Activated naive CD8-positive, alpha-beta T cell treated with anti-CD3 and anti-CD28 coated beads, Interleukin-2, amount 10 ng/mL, durations not matched to agents 7 days and 5 days (primary cell): ENCODE measurements at regions not wholly inside any gene's neighbourhood (a gene's known extent, or its start where the extent isn't known, plus 50 kb on each side); places are given as distances from the start of the nearest gene placed in this dataset.
"Not testable (repeated sequence)": the region's sequence is repeated elsewhere in the genome, so short reads cannot be mapped to it uniquely, and the experiment has no call there.

Source experiments
- ATAC-seq: fragments of 150-1000 bp; cut with Tn5 transposase; one replicate; pipeline ENCODE4 v1.10.0; 2021; ENCODE audit warnings: low read depth, moderate library complexity
- POLR2A ChIA-PET: fragments of 350-600 bp; sonication (Branson Sonifier 250); formaldehyde crosslinking; loops from one replicate; lab custom pipeline; 2021; ENCODE audit warnings: antibody characterized with exemption; lab: Charles Lee
- DNase-seq: peaks from one replicate; pipeline ENCODE4 v3.0.0; 2021
- H3K27ac Mint-ChIP-seq: one replicate; pipeline ENCODE4 v1.8.0; 2022; ENCODE audit warnings: mild to moderate bottlenecking, mixed read lengths
- H3K27me3 Mint-ChIP-seq: one replicate; pipeline ENCODE4 v1.8.0; 2022; ENCODE audit warnings: mild to moderate bottlenecking, moderate library complexity, mixed read lengths
- H3K36me3 Mint-ChIP-seq: one replicate; pipeline ENCODE4 v1.8.0; 2021; ENCODE audit warnings: mild to moderate bottlenecking, mixed read lengths
- H3K4me1 Mint-ChIP-seq: one replicate; pipeline ENCODE4 v1.8.0; 2021; ENCODE audit warnings: mixed read lengths
- H3K4me3 Mint-ChIP-seq: one replicate; pipeline ENCODE4 v1.8.0; 2022; ENCODE audit warnings: mild to moderate bottlenecking, moderate library complexity, mixed read lengths
- H3K9me3 Mint-ChIP-seq: one replicate; pipeline ENCODE4 v1.8.0; 2021; ENCODE audit warnings: mixed read lengths

GRCh38 chr2:200125444-200126284, 170.3 kb downstream of the MAIP1 start:
- no peaks in the 10 kb centered on the region for H3K36me3 Mint-ChIP-seq
- H3K27me3 Mint-ChIP-seq: peaks cover 11% of the 10 kb centered on the region
- H3K4me3 Mint-ChIP-seq: no peak overlapping the region
- no peak for ATAC-seq
- no peaks in the 10 kb centered on the region for H3K9me3 Mint-ChIP-seq
- no peak for DNase-seq
- H3K4me1 Mint-ChIP-seq: no peaks in the 10 kb centered on the region
- H3K27ac Mint-ChIP-seq: no peak overlapping the region
- POLR2A ChIA-PET: no interaction called here

GRCh38 chr2:200126285-200126670, 170.9 kb downstream of the MAIP1 start:
- H3K9me3 Mint-ChIP-seq, H3K36me3 Mint-ChIP-seq, DNase-seq, H3K4me3 Mint-ChIP-seq, ATAC-seq, POLR2A ChIA-PET, H3K27ac Mint-ChIP-seq, H3K27me3 Mint-ChIP-seq, H3K4me1 Mint-ChIP-seq: not testable (repeated sequence)

GRCh38 chr2:200126680-200127079, 171.3 kb downstream of the MAIP1 start:
- ATAC-seq, DNase-seq, H3K27ac Mint-ChIP-seq, H3K4me1 Mint-ChIP-seq, H3K36me3 Mint-ChIP-seq, H3K4me3 Mint-ChIP-seq, POLR2A ChIA-PET, H3K9me3 Mint-ChIP-seq, H3K27me3 Mint-ChIP-seq: not testable (repeated sequence)

GRCh38 chr2:200127848-200128247, 172.5 kb downstream of the MAIP1 start:
- H3K9me3 Mint-ChIP-seq: no peaks in the 10 kb centered on the region
- H3K27me3 Mint-ChIP-seq: peaks cover 9% of the 10 kb centered on the region
- ATAC-seq: no peak
- H3K27ac Mint-ChIP-seq: no peak overlapping the region
- POLR2A ChIA-PET: no interaction called here
- H3K4me3 Mint-ChIP-seq: no peak overlapping the region
- no peaks in the 10 kb centered on the region for H3K36me3 Mint-ChIP-seq
- no peaks in the 10 kb centered on the region for H3K4me1 Mint-ChIP-seq
- DNase-seq: no peak

GRCh38 chr2:200128296-200128695, 172.9 kb downstream of the MAIP1 start:
- Mint-ChIP-seq H3K27me3 (peaks cover 7% of the 10 kb centered on the region), H3K4me1 (no peaks in the 10 kb centered on the region), H3K36me3 (no peaks in the 10 kb centered on the region), H3K9me3 (no peaks in the 10 kb centered on the region), H3K27ac (no peak overlapping the region), H3K4me3 (no peak overlapping the region)
- POLR2A ChIA-PET: no interaction called here
- ATAC-seq (no peak), DNase-seq (no peak)

- no peaks in the 10 kb centered on the region for H3K9me3 Mint-ChIP-seq
- ATAC-seq (no peak), DNase-seq (no peak)
- peaks cover 10% of the 10 kb centered on the region for H3K27me3 Mint-ChIP-seq
- H3K4me3 Mint-ChIP-seq: no peak overlapping the region
- no peaks in the 10 kb centered on the region for H3K4me1 Mint-ChIP-seq
- H3K36me3 Mint-ChIP-seq: no peaks in the 10 kb centered on the region
- H3K27ac Mint-ChIP-seq: no peak overlapping the region
- POLR2A ChIA-PET: no interaction called here
These were observed 174.5 kb downstream of the MAIP1 start for GRCh38 chr2:200129721-200130462.

GRCh38 chr2:200130762-200131166, 175.4 kb downstream of the MAIP1 start:
- Mint-ChIP-seq H3K27me3 (peaks cover 10% of the 10 kb centered on the region), H3K27ac (no peak overlapping the region), H3K4me1 (no peaks in the 10 kb centered on the region), H3K4me3 (no peak overlapping the region), H3K36me3 (no peaks in the 10 kb centered on the region), H3K9me3 (no peaks in the 10 kb centered on the region)
- POLR2A ChIA-PET: no interaction called here
- DNase-seq: no peak
- no peak for ATAC-seq

- ATAC-seq (no peak), DNase-seq (no peak)
- H3K36me3 Mint-ChIP-seq: no peaks in the 10 kb centered on the region
- POLR2A ChIA-PET: no interaction called here
- no peak overlapping the region for H3K27ac Mint-ChIP-seq
- H3K4me1 Mint-ChIP-seq: no peaks in the 10 kb centered on the region
- no peak overlapping the region for H3K4me3 Mint-ChIP-seq
- peaks cover 10% of the 10 kb centered on the region for H3K27me3 Mint-ChIP-seq
- no peaks in the 10 kb centered on the region for H3K9me3 Mint-ChIP-seq
These were observed 175.2 kb upstream of the SPATS2L start for GRCh38 chr2:200131307-200131706.

- no peak overlapping the region for H3K4me3 Mint-ChIP-seq
- DNase-seq (no peak), ATAC-seq (no peak)
- H3K9me3 Mint-ChIP-seq: no peaks in the 10 kb centered on the region
- H3K36me3 Mint-ChIP-seq: no peaks in the 10 kb centered on the region
- POLR2A ChIA-PET: no interaction called here
- H3K27me3 Mint-ChIP-seq: peaks cover 6% of the 10 kb centered on the region
- H3K27ac Mint-ChIP-seq: no peak overlapping the region
- H3K4me1 Mint-ChIP-seq: no peaks in the 10 kb centered on the region
These were observed 171.4 kb upstream of the SPATS2L start for GRCh38 chr2:200135082-200135481.

- H3K27me3 Mint-ChIP-seq: peaks cover 6% of the 10 kb centered on the region
- no peak for ATAC-seq
- POLR2A ChIA-PET: no interaction called here
- no peaks in the 10 kb centered on the region for H3K36me3 Mint-ChIP-seq
- no peaks in the 10 kb centered on the region for H3K4me1 Mint-ChIP-seq
- H3K4me3 Mint-ChIP-seq: no peak overlapping the region
- H3K9me3 Mint-ChIP-seq: no peaks in the 10 kb centered on the region
- no peak overlapping the region for H3K27ac Mint-ChIP-seq
- DNase-seq: no peak
These were observed 169.8 kb upstream of the SPATS2L start for GRCh38 chr2:200136655-200137054.

- no peaks in the 10 kb centered on the region for H3K4me1 Mint-ChIP-seq
- H3K9me3 Mint-ChIP-seq: no peaks in the 10 kb centered on the region
- H3K4me3 Mint-ChIP-seq: no peak overlapping the region
- ATAC-seq (no peak), DNase-seq (no peak)
- no peak overlapping the region for H3K27ac Mint-ChIP-seq
- H3K27me3 Mint-ChIP-seq: peaks cover 3% of the 10 kb centered on the region
- POLR2A ChIA-PET: no interaction called here
- H3K36me3 Mint-ChIP-seq: no peaks in the 10 kb centered on the region
These were observed 169.2 kb upstream of the SPATS2L start for GRCh38 chr2:200137271-200137670.

- DNase-seq: no peak
- Mint-ChIP-seq H3K36me3 (no peaks in the 10 kb centered on the region), H3K27ac (no peak overlapping the region), H3K9me3 (no peaks in the 10 kb centered on the region), H3K4me3 (no peak overlapping the region), H3K27me3 (peaks cover 3% of the 10 kb centered on the region), H3K4me1 (no peaks in the 10 kb centered on the region)
- ATAC-seq: no peak
- POLR2A ChIA-PET: no interaction called here
These were observed 168.8 kb upstream of the SPATS2L start for GRCh38 chr2:200137691-200138090.

- no peak for ATAC-seq
- H3K9me3 Mint-ChIP-seq: no peaks in the 10 kb centered on the region
- H3K27me3 Mint-ChIP-seq: peaks cover 2% of the 10 kb centered on the region
- H3K27ac Mint-ChIP-seq: no peak overlapping the region
- DNase-seq: no peak
- H3K4me1 Mint-ChIP-seq: no peaks in the 10 kb centered on the region
- no peaks in the 10 kb centered on the region for H3K36me3 Mint-ChIP-seq
- POLR2A ChIA-PET: no interaction called here
- H3K4me3 Mint-ChIP-seq: no peak overlapping the region
These were observed 167.9 kb upstream of the SPATS2L start for GRCh38 chr2:200138391-200139124.
